Liver (tissue), 8 donors: ENCODE measurements at regions not wholly inside any gene's neighbourhood (a gene's known extent, or its start where the extent isn't known, plus 50 kb on each side); places are given as distances from the start of the nearest gene placed in this dataset.

Source experiments
- DNase-seq: peaks from one replicate; pipeline ENCODE4 v3.0.0-alpha.2; 2017; ENCODE audit warnings: low spot score
- H3K27ac ChIP-seq, 2 donors: one replicate each; pipeline ENCODE4 v1.7.0; 2013; ENCODE audit warnings: inconsistent platforms in 2 of 2, low read length in 2 of 2, control low read depth in 1 of 2, low read depth in 1 of 2, mild to moderate bottlenecking in 1 of 2
- H3K27me3 ChIP-seq, 4 donors: one replicate each; pipeline versions ENCODE4 v1.6.1 to v1.7.0; 2013; ENCODE audit warnings: low read length in 3 of 4, inconsistent platforms in 1 of 4, mild to moderate bottlenecking in 1 of 4, moderate library complexity in 1 of 4; ENCODE audit not compliant: control insufficient read depth in 4 of 4, insufficient read depth in 4 of 4
- H3K36me3 ChIP-seq, 4 donors: one replicate each; pipeline versions ENCODE4 v1.6.1 to v1.7.0; 2013; ENCODE audit warnings: low read length in 3 of 4, mild to moderate bottlenecking in 3 of 4, low read depth in 1 of 4, moderate library complexity in 1 of 4; ENCODE audit not compliant: control insufficient read depth in 4 of 4, insufficient read depth in 3 of 4
- H3K4me1 ChIP-seq, 4 donors: one replicate each; pipeline versions ENCODE4 v1.6.1 to v1.7.0; 2013; ENCODE audit warnings: low read length in 3 of 4, mild to moderate bottlenecking in 3 of 4, moderate library complexity in 1 of 4; ENCODE audit not compliant: control insufficient read depth in 4 of 4, insufficient read depth in 4 of 4
- H3K4me3 ChIP-seq, 3 donors: one replicate each; pipeline versions ENCODE4 v1.6.1 to v1.7.0; 2013; ENCODE audit warnings: low read length in 3 of 3, control low read depth in 1 of 3, low read depth in 1 of 3, mild to moderate bottlenecking in 1 of 3
- H3K9ac ChIP-seq, 2 donors: one replicate each; pipeline ENCODE4 v1.7.0; 2013; ENCODE audit warnings: low read length in 2 of 2, mild to moderate bottlenecking in 2 of 2, moderate library complexity in 2 of 2, control low read depth in 1 of 2, low read depth in 1 of 2
- H3K9me3 ChIP-seq, 4 donors: one replicate each; pipeline versions ENCODE4 v1.6.1 to v1.7.0; 2013; ENCODE audit warnings: low read length in 3 of 4; ENCODE audit not compliant: control insufficient read depth in 4 of 4
- EGR1 ChIP-seq, 2 donors: IDR thresholded peaks; 2 replicates each; pipeline ENCODE4 v1.6.1; 2016 to 2018; ENCODE audit warnings: antibody characterized with exemption in 2 of 2, low read depth in 2 of 2
- FOXA1 ChIP-seq: IDR thresholded peaks from 2 replicates; pipeline ENCODE4 v1.6.1; 2016; ENCODE audit warnings: antibody characterized with exemption
- FOXA2 ChIP-seq: IDR thresholded peaks from 2 replicates; pipeline ENCODE4 v1.6.1; 2016; ENCODE audit warnings: antibody characterized with exemption
- GABPA ChIP-seq, 2 donors: IDR thresholded peaks in 1 of 2; conservative IDR thresholded peaks in 1 of 2; 2 replicates each; pipeline ENCODE4 v1.6.1; 2016; ENCODE audit warnings: antibody characterized with exemption in 2 of 2, mild to moderate bottlenecking in 1 of 2, moderate library complexity in 1 of 2
- HNF4A ChIP-seq, 2 donors: conservative IDR thresholded peaks; 2 replicates each; pipeline ENCODE4 v1.6.1; 2016; ENCODE audit warnings: antibody characterized with exemption in 2 of 2, mild to moderate bottlenecking in 2 of 2
- HNF4G ChIP-seq: IDR thresholded peaks from 2 replicates; pipeline ENCODE4 v1.6.1; 2016; ENCODE audit warnings: antibody characterized with exemption
- JUND ChIP-seq, 2 donors: IDR thresholded peaks; 2 replicates each; pipeline ENCODE4 v1.6.1; 2016; ENCODE audit warnings: antibody characterized with exemption in 2 of 2
- MAX ChIP-seq: IDR thresholded peaks from 2 replicates; pipeline ENCODE4 v1.6.1; 2016; ENCODE audit warnings: antibody characterized with exemption
- NR2F2 ChIP-seq: IDR thresholded peaks from 2 replicates; pipeline ENCODE4 v1.6.1; 2016; ENCODE audit warnings: antibody characterized with exemption
- RAD21 ChIP-seq, 2 donors: IDR thresholded peaks; 2 replicates each; pipeline ENCODE4 v1.6.1; 2016; ENCODE audit warnings: antibody characterized with exemption in 2 of 2, mild to moderate bottlenecking in 2 of 2
- RXRA ChIP-seq, 2 donors: IDR thresholded peaks; 2 replicates each; pipeline ENCODE4 v1.6.1; 2017 to 2018; ENCODE audit warnings: antibody characterized with exemption in 2 of 2, mild to moderate bottlenecking in 1 of 2
- SP1 ChIP-seq: IDR thresholded peaks from 2 replicates; pipeline ENCODE4 v1.6.1; 2018; ENCODE audit warnings: antibody characterized with exemption, mild to moderate bottlenecking
- TAF1 ChIP-seq: conservative IDR thresholded peaks from 2 replicates; pipeline ENCODE4 v1.6.1; 2016; ENCODE audit warnings: antibody characterized with exemption, mild to moderate bottlenecking
- YY1 ChIP-seq: IDR thresholded peaks from 2 replicates; pipeline ENCODE4 v1.6.1; 2016; ENCODE audit warnings: antibody characterized with exemption, mild to moderate bottlenecking
- WGBS: extraction: QIAGEN DNeasy Blood & Tissue Kit; methylation state at CpG from one replicate; pipeline ENCODE4 v1.1.7; 2013; 5-methylcytosine and 5-hydroxymethylcytosine counted together
- TF ChIP-seq, protein P1 (sequence below): IDR thresholded peaks from 2 replicates; pipeline ENCODE4 v1.6.1; 2016; ENCODE audit warnings: antibody characterized with exemption, mild to moderate bottlenecking
- TF ChIP-seq, protein P2 (sequence below): IDR thresholded peaks from 2 replicates; pipeline ENCODE4 v1.6.1; 2016; ENCODE audit warnings: antibody characterized with exemption
- TF ChIP-seq, protein P3 (sequence below): fragments of 150-350 bp; IDR thresholded peaks from 2 replicates; pipeline ENCODE4 v1.5.1; 2017; ENCODE audit warnings: improper control_type of control experiment, low read depth, low read length; ENCODE audit not compliant: missing input control
- TF ChIP-seq, protein P4 (sequence below): IDR thresholded peaks from 2 replicates; pipeline ENCODE4 v1.6.1; 2016; ENCODE audit warnings: antibody characterized with exemption
- donor health status: healthy.
- donor health status: healthy.
- donor health status: healthy.
- donor health status: healthy.
- donor health status: healthy.

DNA sequence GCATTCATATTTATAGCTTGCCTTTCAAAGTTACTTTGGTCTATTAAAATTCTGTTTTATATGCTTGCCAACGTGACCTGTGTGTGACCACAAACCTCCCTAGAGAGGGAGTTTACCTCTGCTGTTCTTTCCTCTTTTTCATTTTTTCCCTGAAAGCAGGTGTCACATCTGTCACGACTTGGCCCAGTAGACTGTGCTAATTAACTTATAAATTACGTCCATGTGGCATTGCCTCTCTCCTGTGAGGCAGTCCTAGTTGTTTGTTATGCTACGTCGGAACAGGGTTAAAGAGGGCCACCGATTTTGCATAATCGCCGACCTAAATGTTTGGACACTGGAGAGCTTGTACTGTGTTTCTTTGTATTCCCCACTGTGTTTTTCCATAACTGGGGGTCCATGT, 343.9 kb upstream of the FLRT2 start (continued):
- TF ChIP-seq, protein P1, sequence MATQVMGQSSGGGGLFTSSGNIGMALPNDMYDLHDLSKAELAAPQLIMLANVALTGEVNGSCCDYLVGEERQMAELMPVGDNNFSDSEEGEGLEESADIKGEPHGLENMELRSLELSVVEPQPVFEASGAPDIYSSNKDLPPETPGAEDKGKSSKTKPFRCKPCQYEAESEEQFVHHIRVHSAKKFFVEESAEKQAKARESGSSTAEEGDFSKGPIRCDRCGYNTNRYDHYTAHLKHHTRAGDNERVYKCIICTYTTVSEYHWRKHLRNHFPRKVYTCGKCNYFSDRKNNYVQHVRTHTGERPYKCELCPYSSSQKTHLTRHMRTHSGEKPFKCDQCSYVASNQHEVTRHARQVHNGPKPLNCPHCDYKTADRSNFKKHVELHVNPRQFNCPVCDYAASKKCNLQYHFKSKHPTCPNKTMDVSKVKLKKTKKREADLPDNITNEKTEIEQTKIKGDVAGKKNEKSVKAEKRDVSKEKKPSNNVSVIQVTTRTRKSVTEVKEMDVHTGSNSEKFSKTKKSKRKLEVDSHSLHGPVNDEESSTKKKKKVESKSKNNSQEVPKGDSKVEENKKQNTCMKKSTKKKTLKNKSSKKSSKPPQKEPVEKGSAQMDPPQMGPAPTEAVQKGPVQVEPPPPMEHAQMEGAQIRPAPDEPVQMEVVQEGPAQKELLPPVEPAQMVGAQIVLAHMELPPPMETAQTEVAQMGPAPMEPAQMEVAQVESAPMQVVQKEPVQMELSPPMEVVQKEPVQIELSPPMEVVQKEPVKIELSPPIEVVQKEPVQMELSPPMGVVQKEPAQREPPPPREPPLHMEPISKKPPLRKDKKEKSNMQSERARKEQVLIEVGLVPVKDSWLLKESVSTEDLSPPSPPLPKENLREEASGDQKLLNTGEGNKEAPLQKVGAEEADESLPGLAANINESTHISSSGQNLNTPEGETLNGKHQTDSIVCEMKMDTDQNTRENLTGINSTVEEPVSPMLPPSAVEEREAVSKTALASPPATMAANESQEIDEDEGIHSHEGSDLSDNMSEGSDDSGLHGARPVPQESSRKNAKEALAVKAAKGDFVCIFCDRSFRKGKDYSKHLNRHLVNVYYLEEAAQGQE: no peak
- no peak for TF ChIP-seq YY1
- no peak for TF ChIP-seq HNF4A (conservative IDR thresholded peaks at IDR 0.05)
- TF ChIP-seq MAX: no peak
- no peak for TF ChIP-seq RXRA (IDR thresholded peaks at IDR 0.05)

- no peaks in the 10 kb centered on the region for H3K36me3 ChIP-seq
- H3K4me1 ChIP-seq: no peaks in the 10 kb centered on the region
- TF ChIP-seq MAX (no peak), YY1 (no peak), NR2F2 (no peak), JUND (IDR thresholded peaks at IDR 0.05) (no peak), EGR1 (IDR thresholded peaks at IDR 0.05; ENCODE audit: low read depth in 2 of 2) (no peak), FOXA2 (no peak), RAD21 (IDR thresholded peaks at IDR 0.05) (no peak), TAF1 (no peak), HNF4G (no peak)
- TF ChIP-seq, protein P2, sequence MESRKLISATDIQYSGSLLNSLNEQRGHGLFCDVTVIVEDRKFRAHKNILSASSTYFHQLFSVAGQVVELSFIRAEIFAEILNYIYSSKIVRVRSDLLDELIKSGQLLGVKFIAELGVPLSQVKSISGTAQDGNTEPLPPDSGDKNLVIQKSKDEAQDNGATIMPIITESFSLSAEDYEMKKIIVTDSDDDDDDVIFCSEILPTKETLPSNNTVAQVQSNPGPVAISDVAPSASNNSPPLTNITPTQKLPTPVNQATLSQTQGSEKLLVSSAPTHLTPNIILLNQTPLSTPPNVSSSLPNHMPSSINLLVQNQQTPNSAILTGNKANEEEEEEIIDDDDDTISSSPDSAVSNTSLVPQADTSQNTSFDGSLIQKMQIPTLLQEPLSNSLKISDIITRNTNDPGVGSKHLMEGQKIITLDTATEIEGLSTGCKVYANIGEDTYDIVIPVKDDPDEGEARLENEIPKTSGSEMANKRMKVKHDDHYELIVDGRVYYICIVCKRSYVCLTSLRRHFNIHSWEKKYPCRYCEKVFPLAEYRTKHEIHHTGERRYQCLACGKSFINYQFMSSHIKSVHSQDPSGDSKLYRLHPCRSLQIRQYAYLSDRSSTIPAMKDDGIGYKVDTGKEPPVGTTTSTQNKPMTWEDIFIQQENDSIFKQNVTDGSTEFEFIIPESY: no peak
- H3K4me3 ChIP-seq: no peak overlapping the region
- DNase-seq: no peak
- no peaks in the 10 kb centered on the region for H3K27me3 ChIP-seq
- no peak overlapping the region for H3K9ac ChIP-seq
- WGBS: 76% methylated on average over 1 of the region's 1 CpG
- no peaks in the 10 kb centered on the region for H3K9me3 ChIP-seq
- H3K27ac ChIP-seq: no peak overlapping the region
Measured at GRCh38 chr14:85187521-85187920, 342.4 kb upstream of the FLRT2 start.

DNA sequence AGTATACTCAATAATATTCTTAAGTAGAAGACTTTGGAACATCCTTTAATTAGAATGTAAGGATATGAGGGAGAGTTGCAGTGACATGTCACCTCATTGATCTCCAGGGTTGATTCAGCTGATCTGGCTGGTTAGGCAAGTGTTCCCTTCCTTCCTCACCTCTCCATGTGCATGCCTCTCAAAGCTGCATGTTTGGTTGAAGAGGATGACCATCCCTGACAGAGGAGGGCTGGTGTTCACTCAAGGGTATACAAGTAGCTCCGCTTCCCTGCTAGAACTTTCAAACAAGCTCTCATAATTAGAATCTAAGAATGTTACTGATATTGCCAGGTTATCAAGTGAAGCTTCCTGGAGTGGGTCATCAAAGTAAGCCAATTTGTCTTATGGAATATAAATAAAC, 341.1 kb upstream of the FLRT2 start:
- Histone ChIP-seq H3K4me1 (no peaks in the 10 kb centered on the region), H3K9me3 (no peaks in the 10 kb centered on the region), H3K27ac (no peak overlapping the region), H3K4me3 (no peak overlapping the region), H3K27me3 (no peaks in the 10 kb centered on the region), H3K9ac (no peak overlapping the region), H3K36me3 (no peaks in the 10 kb centered on the region)
- DNase-seq: no peak
- 85% methylated on average over 1 of the region's 1 CpG for WGBS
- no peak for TF ChIP-seq GABPA (IDR thresholded peaks at IDR 0.05 in 1 of 2, conservative IDR thresholded peaks at IDR 0.05 in 1 of 2)
- no peak for TF ChIP-seq NR2F2
- no peak for TF ChIP-seq EGR1 (IDR thresholded peaks at IDR 0.05; ENCODE audit: low read depth in 2 of 2)
- TF ChIP-seq HNF4G: no peak
- no peak for TF ChIP-seq YY1
- TF ChIP-seq, protein P3, sequence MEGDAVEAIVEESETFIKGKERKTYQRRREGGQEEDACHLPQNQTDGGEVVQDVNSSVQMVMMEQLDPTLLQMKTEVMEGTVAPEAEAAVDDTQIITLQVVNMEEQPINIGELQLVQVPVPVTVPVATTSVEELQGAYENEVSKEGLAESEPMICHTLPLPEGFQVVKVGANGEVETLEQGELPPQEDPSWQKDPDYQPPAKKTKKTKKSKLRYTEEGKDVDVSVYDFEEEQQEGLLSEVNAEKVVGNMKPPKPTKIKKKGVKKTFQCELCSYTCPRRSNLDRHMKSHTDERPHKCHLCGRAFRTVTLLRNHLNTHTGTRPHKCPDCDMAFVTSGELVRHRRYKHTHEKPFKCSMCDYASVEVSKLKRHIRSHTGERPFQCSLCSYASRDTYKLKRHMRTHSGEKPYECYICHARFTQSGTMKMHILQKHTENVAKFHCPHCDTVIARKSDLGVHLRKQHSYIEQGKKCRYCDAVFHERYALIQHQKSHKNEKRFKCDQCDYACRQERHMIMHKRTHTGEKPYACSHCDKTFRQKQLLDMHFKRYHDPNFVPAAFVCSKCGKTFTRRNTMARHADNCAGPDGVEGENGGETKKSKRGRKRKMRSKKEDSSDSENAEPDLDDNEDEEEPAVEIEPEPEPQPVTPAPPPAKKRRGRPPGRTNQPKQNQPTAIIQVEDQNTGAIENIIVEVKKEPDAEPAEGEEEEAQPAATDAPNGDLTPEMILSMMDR: no peak
- TF ChIP-seq, protein P4, sequence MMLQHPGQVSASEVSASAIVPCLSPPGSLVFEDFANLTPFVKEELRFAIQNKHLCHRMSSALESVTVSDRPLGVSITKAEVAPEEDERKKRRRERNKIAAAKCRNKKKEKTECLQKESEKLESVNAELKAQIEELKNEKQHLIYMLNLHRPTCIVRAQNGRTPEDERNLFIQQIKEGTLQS: no peak
- no peak for TF ChIP-seq RXRA (IDR thresholded peaks at IDR 0.05)
- no peak for TF ChIP-seq TAF1
- TF ChIP-seq FOXA1: no peak
- TF ChIP-seq, protein P2: no peak
- no peak for TF ChIP-seq SP1
